Renal cortical epithelial cell (primary cell): ENCODE measurements at regions not wholly inside any gene's neighbourhood (a gene's known extent, or its start where the extent isn't known, plus 50 kb on each side); places are given as distances from the start of the nearest gene placed in this dataset.
"Not testable (repeated sequence)": the region's sequence is repeated elsewhere in the genome, so short reads cannot be mapped to it uniquely, and the experiment has no call there.

Experiments used
- DNase-seq: peaks from one replicate; pipeline ENCODE4 v3.0.0-alpha.2; 2011; ENCODE audit warnings: low read depth

DNA sequence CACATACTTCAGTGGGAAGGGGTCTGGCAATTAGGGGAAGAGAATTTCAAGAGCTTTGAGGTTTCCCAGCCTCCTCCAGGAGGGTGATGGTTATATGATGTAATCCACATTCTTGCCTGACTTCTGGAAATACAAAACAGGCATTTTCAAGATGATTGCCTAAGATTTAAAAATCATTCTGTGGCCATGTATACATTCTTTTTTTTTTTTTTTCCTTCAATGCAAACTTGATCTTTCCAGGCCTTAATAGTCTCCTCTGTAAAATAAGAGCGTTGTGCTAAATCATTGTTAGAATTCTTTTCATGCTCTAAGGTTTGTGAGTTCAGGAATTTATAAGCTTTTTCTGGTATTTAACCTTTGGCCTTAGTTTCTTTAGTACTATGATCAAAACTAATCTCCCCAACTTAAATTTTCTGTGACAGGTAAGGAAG, 192.3 kb upstream of the HMCN1 start:
- peak; percentile 71 for DNase-seq

DNA sequence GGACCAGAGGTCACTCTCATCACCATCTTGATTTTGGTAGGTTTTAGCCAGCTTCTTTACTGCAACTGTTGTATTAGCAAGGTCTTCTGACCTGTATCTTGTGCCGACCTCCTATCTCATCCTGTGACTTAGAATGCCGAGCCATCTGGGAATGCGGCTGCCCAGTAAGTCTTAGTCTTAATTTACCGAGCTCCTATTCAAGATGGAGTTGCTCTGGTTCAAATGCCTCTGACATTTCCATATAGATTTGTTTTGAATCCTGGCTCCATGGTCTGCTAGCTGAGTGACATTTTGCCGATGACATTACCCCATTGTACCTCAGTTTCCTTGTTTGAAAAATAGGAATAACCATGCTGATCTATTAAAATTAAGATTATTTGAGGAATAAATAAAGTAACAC, 193.9 kb upstream of the HMCN1 start:
- DNase-seq, result no peak

DNA sequence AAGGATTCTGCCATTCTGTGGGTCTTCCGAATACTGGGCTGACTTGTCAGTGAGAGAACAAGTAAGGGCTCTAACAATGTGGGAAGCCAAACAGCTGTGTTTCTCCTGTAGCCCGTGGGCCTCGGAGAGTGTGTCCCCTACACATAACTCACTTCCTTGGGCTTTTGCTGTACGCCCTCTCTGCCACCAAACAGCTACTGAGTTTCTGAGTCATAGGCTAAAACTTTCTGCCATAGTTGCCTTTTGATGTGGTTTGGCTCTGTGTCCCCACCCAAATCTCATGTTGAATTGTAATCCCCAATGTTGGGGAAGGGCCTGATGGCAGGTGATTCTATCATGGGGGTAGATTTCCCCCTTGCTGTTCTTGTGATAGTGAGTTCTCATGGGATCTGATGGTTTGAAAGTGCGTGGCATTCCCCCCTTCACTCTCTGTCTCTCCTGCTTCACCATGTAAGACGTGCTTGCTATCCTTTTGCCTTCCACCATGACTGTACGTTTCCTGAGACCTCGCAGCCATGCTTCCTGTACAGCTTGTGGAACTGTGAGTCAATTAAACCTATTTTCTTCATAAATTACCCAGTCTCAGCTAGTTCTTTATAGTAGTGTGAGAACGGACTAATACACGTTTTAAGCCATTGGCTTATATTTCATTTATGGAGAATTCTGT, 194.8 kb upstream of the HMCN1 start:
- no peak for DNase-seq

DNA sequence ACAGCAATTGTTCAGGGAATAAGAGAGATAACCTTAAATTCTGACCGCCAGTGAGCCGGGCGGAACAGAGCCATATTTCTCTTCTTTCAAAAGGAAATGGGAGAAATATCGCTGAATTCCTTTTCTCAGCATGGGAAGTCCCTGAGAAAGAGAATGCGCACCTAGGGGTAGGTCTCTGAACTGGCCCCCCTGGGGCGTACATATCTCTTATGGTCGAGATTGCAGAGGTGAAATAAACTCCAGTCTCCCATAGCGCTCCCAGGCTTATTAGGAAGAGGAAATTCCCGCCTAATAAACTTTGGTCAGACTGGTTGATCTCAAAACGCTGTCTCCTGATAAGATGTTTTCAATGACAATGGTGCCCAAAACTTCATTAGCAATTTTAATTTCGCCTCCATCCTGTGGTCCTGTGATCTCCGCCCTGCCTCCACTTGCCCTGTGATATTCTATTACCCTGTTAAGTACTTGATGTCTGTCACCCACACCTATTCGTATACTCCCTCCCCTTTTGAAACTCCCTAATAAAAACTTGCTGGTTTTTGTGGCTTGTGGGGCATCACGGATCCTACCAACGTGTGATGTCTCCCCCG, 195.8 kb upstream of the HMCN1 start:
- DNase-seq, result not testable (repeated sequence)

DNA sequence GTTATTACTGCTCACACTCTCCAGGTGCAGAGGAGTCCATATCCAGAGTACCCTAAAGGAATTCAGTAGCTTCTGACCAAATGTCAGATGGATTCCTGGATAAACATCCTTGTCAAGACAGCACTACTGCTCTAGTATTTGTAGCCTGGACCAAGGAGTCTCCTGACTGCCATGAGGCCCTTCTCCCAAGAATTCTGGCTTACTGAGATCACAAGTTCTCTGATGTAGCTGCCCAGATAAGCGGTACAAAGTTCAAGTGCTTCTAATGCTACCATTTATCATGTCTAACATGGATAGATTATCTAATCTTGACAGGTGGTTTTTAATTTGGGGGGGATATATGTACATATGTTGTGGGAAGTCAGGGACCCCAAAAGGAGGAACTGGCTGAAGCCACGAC, 196.6 kb upstream of the HMCN1 start:
- DNase-seq, result no peak

DNA sequence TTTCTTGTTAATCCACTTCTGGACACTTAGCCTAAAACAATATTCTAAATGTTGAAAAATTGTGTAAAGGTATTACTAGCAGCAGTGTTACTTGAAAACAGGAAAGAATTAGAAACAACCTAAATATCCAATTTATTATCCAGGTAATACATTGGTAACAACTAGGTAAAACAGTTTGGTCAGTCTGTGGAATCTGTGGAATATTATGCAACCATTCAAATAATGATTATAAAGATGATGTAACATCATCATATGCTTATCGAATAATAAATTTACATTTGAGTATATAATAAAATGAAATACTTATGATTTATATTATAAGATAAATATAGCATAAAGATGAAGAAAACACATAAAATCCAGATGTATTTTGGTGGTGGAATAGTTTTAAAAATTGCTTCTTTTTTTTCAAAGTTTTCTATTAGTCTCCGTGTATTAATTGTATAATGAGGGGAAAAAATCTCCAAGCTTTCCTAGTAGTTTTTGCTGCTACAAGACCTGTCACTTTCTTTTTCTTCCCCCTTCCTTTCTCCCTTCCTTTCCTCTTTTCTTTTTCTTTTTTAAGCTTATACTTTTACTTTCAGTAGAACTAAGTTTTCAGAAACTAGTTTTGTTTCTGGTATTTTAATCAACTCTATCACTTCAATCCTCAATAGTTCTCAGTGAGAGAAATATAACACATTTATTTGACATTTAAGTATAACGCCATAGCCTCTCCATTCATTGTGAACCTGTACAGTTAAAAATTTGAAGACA, 197.8 kb upstream of the HMCN1 start:
- no peak for DNase-seq

DNA sequence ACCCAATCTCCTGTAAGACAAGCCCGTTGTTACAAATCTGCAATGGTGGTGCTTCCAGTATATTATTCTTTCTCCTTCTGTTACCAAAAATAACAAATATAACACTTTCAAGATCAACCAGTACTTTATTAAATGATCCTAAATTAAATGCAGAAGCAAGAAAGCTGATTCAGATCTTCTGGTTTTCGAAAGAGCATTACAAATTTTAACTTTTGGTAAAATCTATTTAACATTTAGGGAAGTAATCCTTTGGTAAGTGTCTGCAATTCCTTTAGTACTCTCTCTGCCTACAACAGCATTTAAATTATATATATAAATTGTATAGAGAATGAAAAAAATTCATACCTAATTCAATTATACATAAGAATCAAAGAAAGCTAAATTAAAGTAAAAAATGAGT, 198.6 kb upstream of the HMCN1 start:
- DNase-seq, result no peak

DNA sequence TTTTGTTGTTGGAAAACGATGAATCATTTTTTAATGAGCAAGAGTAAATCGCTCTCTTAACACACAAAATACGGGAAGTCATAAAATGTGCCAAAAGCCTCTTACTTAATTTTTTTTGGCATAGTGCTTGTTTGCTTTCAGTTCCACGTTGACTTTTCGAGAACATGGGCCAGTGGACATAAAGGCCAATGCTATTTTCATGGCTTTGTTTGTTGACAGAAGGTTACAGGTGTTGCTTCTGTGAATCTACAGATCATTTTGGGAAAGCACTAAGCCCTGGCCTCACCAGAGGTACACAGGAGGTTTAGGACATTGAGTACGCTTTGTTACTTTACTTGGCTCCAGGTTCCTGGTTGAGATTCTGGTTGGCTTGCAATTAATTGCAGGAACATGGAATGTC, 199.4 kb upstream of the HMCN1 start:
- DNase-seq, result peak; percentile 12

DNA sequence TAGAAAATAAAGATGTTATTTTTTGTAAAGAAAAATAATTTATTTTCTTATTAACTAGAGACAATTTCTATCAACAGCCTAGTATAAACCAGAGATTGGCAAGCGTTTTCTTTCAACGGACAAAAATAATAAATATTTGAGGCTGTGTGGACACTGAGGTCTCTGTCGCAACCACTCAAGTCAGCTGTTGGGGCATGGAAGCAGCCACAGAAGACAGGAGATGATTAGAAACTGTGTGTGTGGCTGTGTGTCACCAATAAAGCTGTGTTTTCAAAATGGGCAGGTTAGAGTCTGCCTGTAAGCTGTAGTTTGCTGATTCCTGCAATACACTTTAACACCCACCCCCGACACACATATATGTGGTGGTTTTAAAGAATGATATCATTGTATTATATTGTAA, 200.6 kb upstream of the HMCN1 start:
- DNase-seq, result no peak

DNA sequence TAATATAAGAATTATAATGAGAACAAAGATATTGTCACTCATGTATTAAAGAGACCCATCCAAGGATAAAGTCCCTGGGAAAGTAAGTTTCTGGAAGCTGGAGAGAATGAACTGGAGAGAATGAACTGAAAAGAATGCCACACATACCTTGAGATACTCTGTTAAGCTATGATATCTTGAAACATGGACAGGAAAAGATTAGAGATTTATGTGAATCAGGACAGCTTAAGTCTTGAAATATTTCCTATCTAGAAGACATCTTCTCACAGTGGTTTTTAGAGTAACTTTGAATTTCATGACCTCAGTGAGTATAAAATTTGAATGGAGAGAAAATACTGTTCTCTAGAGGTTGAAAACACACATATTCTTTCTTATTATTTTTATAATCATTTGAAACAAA, 201.3 kb upstream of the HMCN1 start:
- no peak for DNase-seq

DNA sequence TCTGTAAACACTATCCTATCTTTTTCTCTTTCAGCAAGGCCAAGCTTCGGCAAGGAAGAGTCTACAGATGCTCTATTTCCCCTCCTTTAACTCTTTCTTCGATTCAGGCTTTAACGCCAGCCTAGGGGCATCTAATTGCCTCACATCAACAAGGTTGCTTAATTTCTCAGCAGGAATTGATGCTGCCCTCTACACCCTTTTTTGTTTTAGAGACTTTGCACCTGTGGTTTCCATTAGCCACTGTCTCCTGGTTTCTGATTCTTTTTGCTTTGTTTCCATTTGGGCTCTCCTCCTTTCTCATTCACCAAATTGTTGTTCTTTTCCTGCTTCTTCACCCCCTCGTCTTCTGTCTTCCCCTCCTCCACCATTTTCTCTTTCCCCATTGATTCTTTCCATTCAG, 202.4 kb upstream of the HMCN1 start:
- DNase-seq, result no peak

DNA sequence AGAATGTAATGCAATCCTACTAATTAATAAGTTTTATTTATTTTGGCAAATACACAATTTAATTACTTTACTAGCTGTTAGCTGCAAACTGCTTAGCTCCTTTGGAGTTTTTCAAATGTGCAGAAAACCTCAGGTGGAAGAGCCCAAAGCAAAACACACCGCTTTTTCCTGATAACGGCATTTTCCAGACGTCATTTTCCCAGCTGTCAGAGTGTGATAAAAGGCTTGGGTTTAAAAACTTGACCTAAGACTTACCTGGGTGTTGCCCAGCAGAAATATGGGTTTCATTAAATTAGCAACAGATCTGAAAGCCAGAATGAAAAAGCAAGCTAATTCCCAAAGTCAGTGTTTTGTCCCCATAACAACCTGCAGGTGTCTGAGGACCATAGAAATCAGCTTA, 204.0 kb upstream of the HMCN1 start:
- no peak for DNase-seq

DNA sequence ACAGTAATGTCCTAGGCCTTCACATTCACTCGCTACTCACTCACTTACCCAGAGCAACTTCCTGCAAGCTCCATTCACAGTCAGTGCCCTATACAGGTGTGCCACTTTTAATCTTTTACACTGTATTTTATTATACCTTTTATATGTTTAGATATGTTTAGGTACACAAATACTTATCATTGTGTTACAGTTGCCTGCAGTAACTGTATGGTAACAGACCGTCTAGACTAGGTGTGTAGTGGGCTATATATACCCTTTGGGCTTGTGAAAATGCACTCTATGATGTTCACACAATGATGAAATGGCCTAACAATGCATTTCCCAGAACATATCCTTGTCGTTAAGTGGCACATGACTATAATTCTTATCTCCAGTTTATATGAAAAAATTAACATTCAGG, 204.5 kb upstream of the HMCN1 start:
- DNase-seq, result no peak

DNA sequence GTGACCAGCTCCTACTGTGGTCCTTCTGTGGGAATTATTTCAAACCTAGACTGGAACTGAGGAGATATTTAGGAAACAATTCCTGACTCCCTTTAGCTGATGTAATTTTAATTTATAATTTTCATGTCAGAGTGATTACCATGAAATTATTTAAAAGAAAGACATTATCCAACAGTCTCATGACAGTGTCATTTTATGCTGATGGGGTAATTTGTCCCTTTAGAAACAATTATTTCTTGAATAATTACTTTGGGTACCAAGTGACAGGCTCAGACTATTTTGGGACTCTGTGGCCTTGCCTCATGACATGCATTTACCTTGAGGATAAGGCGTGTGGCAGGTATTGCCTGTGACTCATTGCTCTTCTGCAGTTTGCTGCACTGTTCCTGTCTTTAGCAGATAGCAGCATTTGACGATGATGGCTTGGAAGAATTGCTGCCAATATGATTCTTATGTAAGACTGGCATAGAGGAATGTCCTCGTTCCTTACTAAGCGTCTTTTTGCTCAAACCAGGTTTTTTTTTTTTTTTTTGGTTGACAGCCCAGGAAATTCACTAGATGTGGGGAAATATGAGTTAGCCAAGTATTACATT, 206.0 kb upstream of the HMCN1 start:
- no peak for DNase-seq

DNA sequence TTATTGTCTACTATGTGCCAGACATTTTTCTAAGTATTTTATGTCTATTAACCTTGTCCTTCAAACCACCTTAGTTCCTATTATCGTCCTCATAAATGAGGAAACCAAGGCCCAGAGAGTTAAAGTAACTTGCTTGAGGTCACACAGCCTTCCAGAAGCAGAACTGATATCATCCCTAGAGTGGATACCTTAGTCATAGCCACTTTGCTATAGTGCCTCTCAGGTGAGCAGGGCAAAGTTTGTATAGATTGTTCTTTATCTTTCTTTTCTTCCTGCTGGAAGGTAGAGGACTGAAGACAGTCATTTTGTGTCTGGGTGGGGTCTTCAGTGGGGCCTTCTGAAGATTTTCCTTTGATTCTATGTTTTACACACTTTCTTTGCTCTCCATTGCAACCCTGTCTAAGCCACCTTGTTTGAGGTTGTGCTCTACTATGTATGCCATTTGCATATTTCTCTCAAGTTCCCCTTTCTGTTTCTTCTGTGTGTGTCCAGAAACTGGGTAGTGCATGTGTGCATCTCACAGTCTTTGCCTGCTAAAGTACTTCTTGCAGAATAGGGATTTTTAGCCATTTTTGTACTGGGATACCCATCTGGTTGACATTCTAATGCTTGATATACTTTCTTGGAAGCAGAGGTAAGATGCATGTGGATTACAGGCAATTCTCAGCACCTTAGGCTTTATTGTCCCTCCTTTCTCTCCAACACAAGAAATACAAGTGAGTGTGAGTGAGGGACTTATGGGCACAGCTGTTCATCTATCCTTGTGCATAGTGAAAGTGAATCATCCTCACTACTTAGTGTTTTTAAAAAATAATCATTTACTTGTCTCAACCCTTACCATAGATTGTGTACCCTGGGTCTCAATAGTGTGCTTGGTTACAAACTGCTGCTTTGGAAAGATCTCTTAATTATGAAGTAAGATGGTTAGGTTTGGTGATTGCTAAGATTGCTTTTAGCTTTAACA, 207.6 kb upstream of the HMCN1 start:
- no peak for DNase-seq

DNA sequence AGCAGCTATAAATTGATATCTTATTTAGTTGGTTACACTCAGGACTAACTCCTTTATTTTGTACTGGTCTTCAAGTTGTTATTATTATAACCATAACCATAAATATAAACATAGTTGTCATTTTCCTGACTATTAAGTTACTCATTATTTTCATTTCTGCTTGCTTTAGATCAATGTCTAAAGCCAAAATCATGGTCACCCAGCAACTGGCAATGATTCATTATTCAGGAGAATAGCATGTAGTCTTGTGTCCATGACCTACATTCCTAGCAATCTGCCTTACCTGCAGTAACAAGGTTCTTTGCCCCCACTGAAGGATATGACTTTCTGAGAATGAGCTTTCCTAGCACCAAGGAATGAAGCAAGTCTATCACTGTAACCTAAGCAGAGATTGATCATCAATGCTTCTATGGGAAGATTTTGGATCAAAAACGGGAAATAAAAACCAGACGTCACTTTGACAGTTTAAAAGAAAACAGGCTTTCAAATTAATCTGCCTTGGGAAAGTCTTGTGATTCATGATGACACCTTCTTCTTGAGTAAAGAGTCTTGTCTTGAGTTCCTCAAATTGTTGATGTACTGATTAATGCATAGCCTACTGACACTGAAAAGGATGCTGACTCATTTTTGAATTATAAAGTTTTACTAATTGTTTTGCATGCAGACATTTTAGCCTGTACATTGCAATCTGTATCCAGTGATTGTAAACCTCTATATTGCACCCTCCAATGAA, 203.3 kb upstream of the IVNS1ABP start:
- DNase-seq, result peak; percentile 15

DNA sequence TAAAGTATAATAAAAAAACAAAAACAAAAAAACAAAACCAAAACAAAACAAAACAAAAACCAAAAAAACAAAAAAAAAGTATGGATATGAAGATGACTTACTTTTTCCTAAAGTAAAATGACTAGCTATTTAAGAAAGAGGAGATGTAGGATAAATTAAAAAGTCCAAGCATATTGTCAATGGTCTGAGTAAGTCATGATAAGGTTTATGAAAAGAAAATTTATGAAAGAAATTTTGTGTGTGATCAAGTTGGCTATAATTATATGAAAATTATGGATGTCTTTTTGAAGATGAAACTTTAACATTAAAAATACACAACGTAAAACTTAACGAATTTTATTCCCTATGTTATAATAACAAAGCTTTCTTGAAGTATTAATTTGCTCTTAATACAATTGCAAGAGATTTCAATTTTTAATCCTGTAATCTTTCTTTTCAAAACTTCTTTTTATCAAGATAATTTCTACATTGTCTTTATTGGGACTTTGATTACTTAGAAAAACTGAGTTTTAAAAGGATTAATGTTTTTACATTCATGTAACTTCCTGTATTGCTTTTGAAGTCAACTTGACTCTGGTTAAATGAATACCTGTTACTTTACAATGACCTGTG, 200.9 kb upstream of the IVNS1ABP start:
- no peak for DNase-seq

DNA sequence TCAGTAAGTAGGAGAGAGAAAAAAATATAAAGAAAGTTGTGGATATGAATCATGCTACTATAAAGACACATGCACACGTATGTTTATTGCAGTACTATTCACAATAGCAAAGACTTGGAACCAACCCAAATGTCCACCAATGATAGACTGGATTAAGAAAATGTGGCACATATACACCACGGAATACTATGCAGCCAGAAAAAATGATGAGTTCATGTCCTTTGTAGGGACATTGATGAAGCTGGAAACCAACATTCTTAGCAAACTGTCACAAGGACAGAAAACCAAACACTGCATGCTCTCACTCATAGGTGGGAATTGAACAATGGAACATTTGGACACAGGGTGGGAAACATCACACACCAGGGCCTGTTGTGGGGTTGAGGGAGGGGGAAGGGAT, 200.3 kb upstream of the IVNS1ABP start:
- not testable (repeated sequence) for DNase-seq

DNA sequence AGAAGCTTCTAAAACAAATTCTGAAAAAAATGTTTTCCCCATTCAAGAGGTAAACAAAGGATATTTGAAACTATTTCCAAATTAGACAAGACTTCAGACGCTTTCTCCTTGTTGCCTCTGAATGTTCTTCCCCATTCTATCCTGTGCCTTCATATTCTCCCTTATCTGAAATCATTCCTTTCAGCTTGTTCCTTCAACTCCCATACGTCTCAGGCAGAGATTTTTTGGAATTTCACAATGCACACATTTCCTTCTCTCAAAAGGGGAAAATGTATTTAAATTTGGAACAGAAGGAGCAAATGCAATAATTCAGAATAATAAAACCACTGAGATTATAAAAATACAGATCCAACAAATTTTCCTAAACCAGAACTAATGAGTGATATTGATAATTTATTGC, 198.7 kb upstream of the IVNS1ABP start:
- no peak for DNase-seq

DNA sequence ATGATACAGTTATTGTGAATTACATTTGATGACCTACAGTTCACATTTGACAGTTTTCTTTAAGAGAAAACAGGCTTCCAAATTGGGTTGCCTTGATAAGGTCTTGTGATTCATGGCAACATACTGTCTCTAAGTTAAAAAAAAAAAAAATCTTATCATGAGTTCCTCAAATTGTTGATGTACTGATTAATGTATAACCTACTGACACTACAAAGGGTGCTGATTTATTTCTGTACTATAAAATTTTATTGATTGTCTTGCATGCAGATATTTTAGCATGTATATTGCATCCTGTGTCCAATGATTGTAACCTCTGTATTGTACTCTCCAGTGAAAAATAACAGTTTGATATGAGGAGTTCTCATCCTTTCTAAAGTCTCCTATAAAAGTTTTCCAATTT, 197.3 kb upstream of the IVNS1ABP start:
- no peak for DNase-seq

DNA sequence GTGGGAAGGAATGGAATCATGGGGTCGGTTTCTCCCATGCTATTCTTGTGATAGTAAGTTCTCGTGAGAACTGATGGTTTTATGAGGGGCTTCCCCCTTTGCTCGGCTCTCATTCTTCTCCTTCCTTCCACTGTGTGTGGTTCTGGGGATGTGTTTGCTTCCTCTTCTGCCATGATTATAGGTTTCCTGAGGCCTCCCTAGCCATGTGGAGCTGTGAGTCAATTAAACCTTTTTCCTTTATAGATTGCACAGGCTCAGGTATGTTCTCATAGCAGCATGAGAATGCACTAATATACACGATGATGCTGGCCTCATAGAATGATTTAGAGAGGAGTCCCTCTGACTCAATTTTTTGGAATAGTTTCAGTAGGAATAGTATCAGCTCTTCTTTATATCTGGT, 195.4 kb upstream of the IVNS1ABP start:
- DNase-seq, result no peak
